ENCODE measurements at regions not wholly inside any gene's neighbourhood (a gene's known extent, or its start where the extent isn't known, plus 50 kb on each side); places are given as distances from the start of the nearest gene placed in this dataset.
"Not testable (repeated sequence)": the region's sequence is repeated elsewhere in the genome, so short reads cannot be mapped to it uniquely, and the experiment has no call there.

- not testable (repeated sequence) for H3K9me3 ChIP-seq (ENCODE audit: control insufficient read depth in 4 of 4, low read length in 3 of 4); H3K4me3 ChIP-seq (ENCODE audit: low read depth in 1 of 3, low read length in 3 of 3); H3K27me3 ChIP-seq (ENCODE audit: control insufficient read depth in 4 of 4, insufficient read depth in 4 of 4, low read length in 3 of 4); H3K4me1 ChIP-seq (ENCODE audit: control insufficient read depth in 4 of 4, insufficient read depth in 4 of 4, low read length in 3 of 4); H3K36me3 ChIP-seq (ENCODE audit: control insufficient read depth in 4 of 4, insufficient read depth in 3 of 4, low read depth in 1 of 4, low read length in 3 of 4); H3K9ac ChIP-seq (ENCODE audit: low read depth in 1 of 2, low read length in 2 of 2); DNase-seq (ENCODE audit: low spot score); H3K27ac ChIP-seq (ENCODE audit: low read depth in 1 of 2, low read length in 2 of 2)
- WGBS = 79% methylated on average over 1 of the region's 1 CpG
These were observed 367.8 kb downstream of the GPAT3 start for GRCh38 chr4:83903740-83904139.

DNA sequence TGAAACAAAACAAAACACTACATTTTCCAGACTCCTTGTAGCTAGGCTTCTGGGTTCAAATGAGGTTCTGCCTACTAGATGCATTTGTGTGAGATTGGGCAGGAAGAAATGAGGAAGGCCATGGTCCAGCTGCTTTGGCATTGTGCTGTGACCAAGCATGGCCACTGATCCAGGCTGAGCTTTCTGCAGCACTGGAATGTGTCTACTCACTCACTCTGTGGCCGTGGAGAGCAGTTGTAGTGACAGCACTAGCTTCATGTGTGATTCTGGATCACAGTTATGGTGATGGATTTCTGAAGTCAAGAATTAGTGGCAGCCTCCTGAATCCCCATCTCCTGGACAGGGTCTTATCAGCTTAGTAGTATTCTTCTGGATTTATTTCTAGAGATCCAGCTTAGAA is 358.9 kb downstream of the GPAT3 start:
- WGBS = 27% methylated on average over 1 of the region's 1 CpG
- H3K9me3 ChIP-seq (ENCODE audit: control insufficient read depth in 4 of 4, low read length in 3 of 4) = peaks cover 0 to 3% (median 1%) of the 10 kb centered on the region in 4 donors
- no peak overlapping the region for H3K9ac ChIP-seq (ENCODE audit: low read depth in 1 of 2, low read length in 2 of 2)
- TF ChIP-seq YY1 (IDR thresholded peaks at IDR 0.05) (no peak), SP1 (IDR thresholded peaks at IDR 0.05) (no peak), MAX (IDR thresholded peaks at IDR 0.05) (no peak), JUND (IDR thresholded peaks at IDR 0.05) (no peak), ZBTB33 (IDR thresholded peaks at IDR 0.05) (no peak), RAD21 (IDR thresholded peaks at IDR 0.05) (no peak), FOXA2 (IDR thresholded peaks at IDR 0.05) (no peak), GABPA (IDR thresholded peaks at IDR 0.05 in 1 of 2, conservative IDR thresholded peaks at IDR 0.05 in 1 of 2) (no peak), NR2F2 (IDR thresholded peaks at IDR 0.05) (no peak), HNF4G (IDR thresholded peaks at IDR 0.05) (no peak), RXRA (IDR thresholded peaks at IDR 0.05) (no peak), HNF4A (conservative IDR thresholded peaks at IDR 0.05) (no peak), TAF1 (conservative IDR thresholded peaks at IDR 0.05) (no peak), FOXA1 (IDR thresholded peaks at IDR 0.05) (no peak), EGR1 (IDR thresholded peaks at IDR 0.05; ENCODE audit: low read depth in 2 of 2) (no peak)
- TF ChIP-seq, protein P1, sequence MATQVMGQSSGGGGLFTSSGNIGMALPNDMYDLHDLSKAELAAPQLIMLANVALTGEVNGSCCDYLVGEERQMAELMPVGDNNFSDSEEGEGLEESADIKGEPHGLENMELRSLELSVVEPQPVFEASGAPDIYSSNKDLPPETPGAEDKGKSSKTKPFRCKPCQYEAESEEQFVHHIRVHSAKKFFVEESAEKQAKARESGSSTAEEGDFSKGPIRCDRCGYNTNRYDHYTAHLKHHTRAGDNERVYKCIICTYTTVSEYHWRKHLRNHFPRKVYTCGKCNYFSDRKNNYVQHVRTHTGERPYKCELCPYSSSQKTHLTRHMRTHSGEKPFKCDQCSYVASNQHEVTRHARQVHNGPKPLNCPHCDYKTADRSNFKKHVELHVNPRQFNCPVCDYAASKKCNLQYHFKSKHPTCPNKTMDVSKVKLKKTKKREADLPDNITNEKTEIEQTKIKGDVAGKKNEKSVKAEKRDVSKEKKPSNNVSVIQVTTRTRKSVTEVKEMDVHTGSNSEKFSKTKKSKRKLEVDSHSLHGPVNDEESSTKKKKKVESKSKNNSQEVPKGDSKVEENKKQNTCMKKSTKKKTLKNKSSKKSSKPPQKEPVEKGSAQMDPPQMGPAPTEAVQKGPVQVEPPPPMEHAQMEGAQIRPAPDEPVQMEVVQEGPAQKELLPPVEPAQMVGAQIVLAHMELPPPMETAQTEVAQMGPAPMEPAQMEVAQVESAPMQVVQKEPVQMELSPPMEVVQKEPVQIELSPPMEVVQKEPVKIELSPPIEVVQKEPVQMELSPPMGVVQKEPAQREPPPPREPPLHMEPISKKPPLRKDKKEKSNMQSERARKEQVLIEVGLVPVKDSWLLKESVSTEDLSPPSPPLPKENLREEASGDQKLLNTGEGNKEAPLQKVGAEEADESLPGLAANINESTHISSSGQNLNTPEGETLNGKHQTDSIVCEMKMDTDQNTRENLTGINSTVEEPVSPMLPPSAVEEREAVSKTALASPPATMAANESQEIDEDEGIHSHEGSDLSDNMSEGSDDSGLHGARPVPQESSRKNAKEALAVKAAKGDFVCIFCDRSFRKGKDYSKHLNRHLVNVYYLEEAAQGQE (IDR thresholded peaks at IDR 0.05) = no peak
- TF ChIP-seq, protein P2, sequence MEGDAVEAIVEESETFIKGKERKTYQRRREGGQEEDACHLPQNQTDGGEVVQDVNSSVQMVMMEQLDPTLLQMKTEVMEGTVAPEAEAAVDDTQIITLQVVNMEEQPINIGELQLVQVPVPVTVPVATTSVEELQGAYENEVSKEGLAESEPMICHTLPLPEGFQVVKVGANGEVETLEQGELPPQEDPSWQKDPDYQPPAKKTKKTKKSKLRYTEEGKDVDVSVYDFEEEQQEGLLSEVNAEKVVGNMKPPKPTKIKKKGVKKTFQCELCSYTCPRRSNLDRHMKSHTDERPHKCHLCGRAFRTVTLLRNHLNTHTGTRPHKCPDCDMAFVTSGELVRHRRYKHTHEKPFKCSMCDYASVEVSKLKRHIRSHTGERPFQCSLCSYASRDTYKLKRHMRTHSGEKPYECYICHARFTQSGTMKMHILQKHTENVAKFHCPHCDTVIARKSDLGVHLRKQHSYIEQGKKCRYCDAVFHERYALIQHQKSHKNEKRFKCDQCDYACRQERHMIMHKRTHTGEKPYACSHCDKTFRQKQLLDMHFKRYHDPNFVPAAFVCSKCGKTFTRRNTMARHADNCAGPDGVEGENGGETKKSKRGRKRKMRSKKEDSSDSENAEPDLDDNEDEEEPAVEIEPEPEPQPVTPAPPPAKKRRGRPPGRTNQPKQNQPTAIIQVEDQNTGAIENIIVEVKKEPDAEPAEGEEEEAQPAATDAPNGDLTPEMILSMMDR (IDR thresholded peaks at IDR 0.05; ENCODE audit: low read depth, low read length, missing input control) = no peak
- no peaks in the 10 kb centered on the region for H3K27me3 ChIP-seq (ENCODE audit: control insufficient read depth in 4 of 4, insufficient read depth in 4 of 4, low read length in 3 of 4)
- no peak for DNase-seq (ENCODE audit: low spot score)
- no peaks in the 10 kb centered on the region for H3K36me3 ChIP-seq (ENCODE audit: control insufficient read depth in 4 of 4, insufficient read depth in 3 of 4, low read depth in 1 of 4, low read length in 3 of 4)
- H3K4me1 ChIP-seq (ENCODE audit: control insufficient read depth in 4 of 4, insufficient read depth in 4 of 4, low read length in 3 of 4) = no peaks in the 10 kb centered on the region
- no peak overlapping the region for H3K4me3 ChIP-seq (ENCODE audit: low read depth in 1 of 3, low read length in 3 of 3)
- no peak overlapping the region for H3K27ac ChIP-seq (ENCODE audit: low read depth in 1 of 2, low read length in 2 of 2)
